SW 1271 (cell line): ENCODE measurements at regions not wholly inside any gene's neighbourhood (a gene's known extent, or its start where the extent isn't known, plus 50 kb on each side); places are given as distances from the start of the nearest gene placed in this dataset.
A peak's percentile ranks its signal among the peaks of the same experiment; 100 is the strongest.

Experiments used
- DNase-seq, 2 experiments: peaks; one replicate each; lab custom pipeline; 2025; lab: John Stamatoyannopoulos, UW

DNA sequence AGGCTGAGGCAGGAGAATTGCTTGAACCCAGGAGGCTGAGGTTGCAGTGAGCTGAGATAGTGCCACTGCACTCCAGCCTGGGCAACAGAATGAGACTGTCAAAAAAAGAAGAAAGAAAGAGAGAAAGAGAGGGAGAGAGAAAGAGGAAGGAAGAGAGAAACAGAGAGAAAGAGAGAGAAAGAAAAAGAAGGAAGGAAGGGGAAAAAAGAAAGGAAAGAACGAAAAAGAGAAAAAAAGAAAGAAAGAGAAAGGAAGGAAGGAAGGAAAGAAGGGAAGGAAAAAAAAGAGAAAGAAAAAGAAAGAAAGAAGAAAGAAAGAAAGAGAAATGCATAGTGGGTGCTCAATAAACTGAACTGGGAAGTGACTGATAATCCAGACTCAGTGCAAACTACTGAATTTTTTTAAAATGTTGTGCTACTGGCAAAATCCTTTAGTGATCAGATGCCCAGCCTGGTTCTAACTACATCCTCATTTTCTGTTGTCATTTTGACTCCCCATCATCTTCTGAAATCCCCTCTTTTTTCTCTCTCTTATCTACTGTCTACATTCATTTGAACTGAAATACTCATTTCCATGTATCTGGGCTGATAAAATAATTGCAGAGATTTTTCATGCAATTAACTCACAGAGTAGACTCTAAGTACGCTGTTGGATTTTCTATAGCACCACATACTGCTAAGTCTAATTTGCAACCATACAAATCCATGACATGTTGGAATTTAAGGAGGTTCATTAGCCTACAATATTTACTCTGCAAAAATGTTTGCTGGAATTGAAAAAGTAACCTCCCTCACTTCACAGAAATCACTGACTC is 85.3 kb upstream of the HIVEP1 start:
- DNase-seq, result no peak

DNA sequence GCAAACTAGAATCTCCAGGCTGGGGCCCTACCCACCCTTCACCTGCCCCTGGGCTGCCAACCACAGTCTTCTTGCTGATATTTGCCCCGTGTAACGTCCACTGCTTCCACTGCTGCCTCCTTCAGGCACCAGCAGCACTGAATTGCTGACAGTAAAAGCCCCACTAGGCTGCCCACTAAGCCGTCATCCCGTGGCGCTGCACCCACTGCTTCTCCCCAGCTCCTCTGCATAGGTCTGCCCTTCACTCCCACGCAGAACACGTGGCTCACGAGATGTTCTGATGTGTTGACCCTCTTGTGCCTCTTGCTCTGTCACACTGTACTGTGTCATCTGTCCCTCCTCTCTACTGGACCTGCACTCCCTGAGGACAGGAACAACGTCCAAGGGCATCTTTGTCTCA is 86.3 kb upstream of the HIVEP1 start:
- no peak for DNase-seq

GRCh38 chr6:11923621-11924020 is 88.5 kb upstream of the HIVEP1 start:
- DNase-seq, result no peak

DNA sequence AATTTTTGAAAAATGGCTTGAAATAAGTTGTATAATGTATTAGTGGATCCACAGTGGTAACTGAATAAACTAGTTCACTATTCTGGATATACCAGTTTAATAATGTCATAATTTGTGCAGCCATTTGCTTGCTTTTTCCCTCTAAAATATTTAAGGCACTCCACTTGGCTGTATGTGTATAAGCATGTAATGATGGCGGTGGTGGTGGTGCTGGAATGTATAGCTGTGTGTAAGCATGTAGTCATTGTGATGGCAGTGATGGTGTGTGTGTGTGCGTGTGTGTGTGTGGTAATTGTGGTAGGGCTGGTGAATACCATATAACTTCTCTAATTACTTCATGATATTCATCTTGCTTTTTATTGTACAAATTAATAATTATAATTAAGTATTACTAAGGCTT is 89.2 kb upstream of the HIVEP1 start:
- DNase-seq, result no peak

- DNase-seq, result no peak
These were observed 90.4 kb upstream of the HIVEP1 start for GRCh38 chr6:11921751-11922150.

DNA sequence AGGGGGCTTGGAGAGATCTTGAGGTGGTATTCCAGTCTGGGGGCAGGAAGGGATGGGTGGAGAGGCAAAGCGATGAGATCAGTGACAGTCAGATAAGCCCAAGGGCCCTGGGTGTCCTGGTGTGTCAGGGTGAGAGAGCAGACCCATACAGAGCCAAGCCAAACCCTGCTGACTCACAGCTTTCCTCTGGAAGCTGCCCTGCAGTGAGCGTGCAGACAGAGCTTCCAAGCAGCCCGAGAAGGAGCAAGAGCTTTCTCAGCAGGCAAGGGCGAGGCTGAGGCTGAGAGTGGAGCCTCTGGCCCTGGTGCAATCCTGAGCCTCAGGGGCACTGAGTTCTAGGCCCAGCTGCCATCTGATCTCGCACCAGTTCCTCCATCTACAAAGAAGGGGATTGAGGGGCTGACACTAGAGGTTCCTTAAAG is 91.1 kb upstream of the HIVEP1 start:
- DNase-seq, result peak in 1 of 2 experiments; percentile 21

DNA sequence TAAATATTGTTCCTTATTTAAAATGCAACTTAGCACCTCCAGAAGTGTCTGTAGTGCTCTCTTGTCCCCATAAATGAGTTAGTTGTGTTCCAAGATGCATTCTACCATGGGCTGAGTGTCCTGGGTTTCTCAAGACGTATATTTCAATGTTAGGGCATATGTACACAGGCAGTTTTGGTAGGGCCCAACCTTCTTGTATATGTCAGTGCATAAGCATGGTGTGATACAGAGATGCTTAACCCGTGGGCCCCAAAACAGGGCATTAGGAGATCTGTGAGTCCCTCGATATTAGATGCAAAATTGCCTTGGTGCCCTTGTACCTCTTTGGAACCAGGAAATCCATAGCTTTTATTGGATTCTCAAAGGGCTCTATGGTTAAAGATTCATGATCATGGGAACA is 91.5 kb upstream of the HIVEP1 start:
- DNase-seq, result no peak

- no peak for DNase-seq
These were observed 92.2 kb upstream of the HIVEP1 start for GRCh38 chr6:11919771-11920440.

GRCh38 chr6:11918739-11919605 is 93.1 kb upstream of the HIVEP1 start:
- DNase-seq, result no peak

GRCh38 chr6:11917951-11918738 is 94.0 kb upstream of the HIVEP1 start:
- no peak for DNase-seq

DNA sequence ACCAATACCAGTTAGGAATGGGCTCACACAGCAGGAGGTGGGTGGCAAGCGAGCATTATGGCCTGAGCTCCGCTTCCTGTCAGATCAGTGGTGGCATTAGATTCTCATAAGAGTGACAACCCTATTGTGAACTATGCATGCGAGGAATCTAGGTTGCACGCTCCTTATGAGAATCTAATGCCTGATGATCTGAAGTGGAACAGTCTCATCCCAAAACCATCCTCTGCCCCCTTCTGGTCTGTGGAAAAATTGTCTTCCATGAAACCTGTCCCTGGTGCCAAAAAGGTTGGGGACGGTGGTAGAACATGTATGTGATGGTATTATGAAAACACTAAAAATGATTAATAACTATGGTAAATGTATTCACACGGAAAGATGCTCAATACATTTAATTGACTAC is 99.7 kb upstream of the HIVEP1 start:
- DNase-seq, result no peak

GRCh38 chr6:11911538-11911937 is 100.6 kb upstream of the HIVEP1 start:
- DNase-seq, result no peak

DNA sequence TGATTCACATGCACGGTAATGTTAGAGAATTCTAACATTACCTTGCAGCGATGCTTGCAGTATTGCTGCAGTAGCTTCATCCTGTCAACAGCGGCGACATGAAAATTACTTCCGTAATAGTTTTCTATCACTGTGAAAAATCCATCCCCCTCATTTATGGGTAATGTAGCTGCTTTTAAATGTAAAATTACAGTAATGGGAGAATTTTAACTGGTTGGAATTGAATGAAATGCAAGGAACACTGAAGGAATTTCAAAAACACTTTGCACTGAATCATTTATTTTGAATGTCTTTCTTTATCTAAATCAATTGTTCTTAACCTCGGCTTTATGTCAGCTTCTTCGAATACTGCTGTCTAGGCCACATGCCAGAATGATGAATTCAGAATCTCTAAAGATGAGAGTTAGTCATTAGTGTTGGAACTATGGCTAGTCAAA is 102.4 kb upstream of the HIVEP1 start:
- no peak for DNase-seq

DNA sequence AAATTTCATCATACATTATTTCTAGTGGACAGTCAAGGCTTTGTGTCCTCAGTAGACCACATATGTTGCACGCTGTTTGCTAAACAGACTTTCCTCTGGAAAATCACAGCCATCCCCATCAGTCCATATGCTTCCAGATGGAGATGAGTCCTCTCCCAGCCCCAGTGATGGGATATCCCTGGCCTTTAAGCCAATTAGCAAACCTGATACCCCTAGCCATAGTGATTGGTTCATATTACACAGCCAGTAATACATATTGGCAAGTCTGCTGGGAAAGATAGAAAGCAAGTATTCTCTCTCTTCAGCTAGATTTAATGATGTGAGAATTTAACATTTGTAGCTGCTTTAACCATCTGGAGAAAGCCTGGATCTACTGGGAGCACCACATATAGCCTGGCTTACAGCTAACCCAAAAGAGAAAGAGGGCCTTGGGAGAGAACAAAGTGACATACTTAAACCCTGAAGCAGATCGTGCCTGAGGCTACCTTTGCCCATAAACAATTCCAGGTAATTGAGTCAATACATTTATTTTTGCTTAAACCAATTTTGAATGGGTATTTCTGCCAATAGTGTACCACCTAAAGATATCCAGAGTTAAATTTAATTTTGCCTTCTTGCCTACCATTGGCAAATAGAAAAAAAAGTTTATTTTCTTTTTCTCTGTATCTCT is 103.5 kb upstream of the HIVEP1 start:
- DNase-seq, result no peak

GRCh38 chr6:11903645-11904044 is 108.5 kb upstream of the HIVEP1 start:
- no peak for DNase-seq

DNA sequence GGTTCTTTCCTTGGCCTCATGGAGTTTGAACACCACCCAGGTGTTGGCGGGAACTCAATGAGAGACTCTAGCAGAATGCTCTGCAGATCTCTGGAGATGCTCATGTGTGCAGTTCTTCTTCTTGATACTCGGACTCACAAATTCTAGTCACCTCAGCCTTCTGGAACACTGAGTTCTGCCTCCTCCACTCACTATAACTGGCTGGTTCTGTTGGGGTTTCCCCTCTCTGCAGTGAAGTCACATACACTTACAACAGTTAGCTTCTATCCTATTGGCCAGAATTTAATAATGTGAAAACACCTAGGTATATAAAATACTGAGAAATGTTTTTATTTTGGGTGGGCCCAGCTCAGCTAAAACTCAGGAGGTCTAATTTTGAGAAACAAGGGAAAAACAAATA is 109.6 kb upstream of the HIVEP1 start:
- no peak for DNase-seq

GRCh38 chr6:11900662-11901598 is 111.2 kb upstream of the HIVEP1 start:
- DNase-seq, result no peak

DNA sequence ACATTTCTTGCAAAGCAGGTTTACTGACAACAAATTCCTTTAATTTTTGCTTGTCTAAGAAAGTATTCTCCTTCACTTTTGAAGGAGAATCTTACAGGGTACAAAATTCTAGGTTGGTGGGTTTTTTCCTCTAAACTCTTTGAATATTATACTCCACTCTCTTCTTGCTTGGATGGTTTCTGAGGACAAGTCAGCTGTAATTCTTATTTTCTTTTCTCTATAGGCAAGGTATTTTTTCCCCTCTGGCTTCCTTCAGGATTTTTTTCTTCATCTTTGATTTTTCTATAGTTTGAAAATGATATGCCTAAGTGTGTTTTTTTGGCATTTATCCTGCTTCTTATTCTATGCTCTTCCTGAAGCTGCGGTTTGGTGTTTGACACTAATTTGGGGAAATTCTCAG is 112.5 kb upstream of the HIVEP1 start:
- DNase-seq, result no peak

DNA sequence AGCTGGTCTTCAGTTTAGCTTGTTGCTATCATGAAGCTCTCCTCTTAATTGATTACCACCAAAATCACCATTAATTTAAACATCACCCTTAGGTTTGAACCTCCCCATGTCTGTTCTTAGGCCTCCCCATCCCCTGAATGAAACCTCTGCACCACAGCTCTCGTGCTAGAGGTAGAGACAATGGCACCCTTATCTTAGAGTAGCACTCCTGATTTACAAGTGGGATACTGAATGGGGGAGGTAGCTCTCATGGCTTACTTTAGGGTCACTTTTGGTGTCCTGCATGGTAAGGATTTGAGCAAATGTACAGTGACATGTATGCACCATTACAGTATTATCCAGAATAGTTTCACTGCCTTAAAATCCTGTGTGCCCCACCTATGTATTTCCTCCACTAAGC is 115.6 kb upstream of the ADTRP start:
- no peak for DNase-seq

DNA sequence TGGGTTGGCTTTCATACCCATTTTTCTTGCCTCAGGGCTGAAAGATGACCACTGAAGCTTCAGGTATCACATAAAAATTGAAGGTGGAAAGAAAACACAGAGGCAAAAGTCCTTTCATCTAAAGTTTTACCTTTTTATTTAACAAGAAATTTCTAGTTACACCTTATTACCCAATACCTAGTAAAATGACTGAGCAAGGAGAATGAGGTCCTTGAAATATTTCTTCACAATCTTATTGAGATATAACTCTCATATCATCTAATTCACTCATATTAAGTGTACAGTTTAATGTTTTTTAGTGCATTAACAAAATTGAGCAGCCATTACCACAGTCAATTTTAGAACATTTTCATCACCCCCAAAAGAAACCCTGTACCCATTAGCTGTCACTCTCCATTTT is 112.9 kb upstream of the ADTRP start:
- DNase-seq, result no peak
